Esophagus muscularis mucosa (tissue), 4 donors: ENCODE measurements at regions not wholly inside any gene's neighbourhood (a gene's known extent, or its start where the extent isn't known, plus 50 kb on each side); places are given as distances from the start of the nearest gene placed in this dataset.

ENCODE experiments used
- CTCF ChIP-seq, 3 experiments: fragments of 200-600 bp in 2 of 3; fragments of 450-650 bp in 1 of 3; sonication (generic) in 2 of 3; IDR thresholded peaks; one replicate each; pipeline ENCODE4 v1.5.1; 2017 to 2019; ENCODE audit warnings: antibody characterized with exemption in 3 of 3, mild to moderate bottlenecking in 2 of 3, moderate library complexity in 1 of 3
- EP300 ChIP-seq: sonication (generic); formaldehyde crosslinking; IDR thresholded peaks from one replicate; pipeline ENCODE4 v1.6.1; 2017; ENCODE audit warnings: antibody characterized with exemption
- POLR2A ChIP-seq: fragments of 450-650 bp; IDR thresholded peaks from one replicate; pipeline ENCODE4 v1.6.1; 2017; ENCODE audit warnings: antibody characterized with exemption, moderate library complexity, mild to moderate bottlenecking, low read depth
- POLR2AphosphoS5 ChIP-seq, 2 donors: sonication (generic); formaldehyde crosslinking; IDR thresholded peaks; one replicate each; pipeline ENCODE4 v1.6.1; 2017; ENCODE audit warnings: antibody characterized with exemption in 2 of 2

- TF ChIP-seq CTCF (IDR thresholded peaks at IDR 0.05) (no peak), POLR2A (no peak), POLR2AphosphoS5 (IDR thresholded peaks at IDR 0.05) (no peak), EP300 (no peak)
Observed at GRCh38 chrX:81979806-81980515, 778.1 kb downstream of the SH3BGRL start.
